T-helper 2 cell (primary cell): ENCODE measurements at regions not wholly inside any gene's neighbourhood (a gene's known extent, or its start where the extent isn't known, plus 50 kb on each side); places are given as distances from the start of the nearest gene placed in this dataset.

Experiments
- DNase-seq, 5 experiments: peaks; one replicate each; pipeline versions ENCODE4 v3.0.0 to v3.0.0-alpha.2; 2012 to 2022

- DNase-seq, result no peak
These were observed 172.8 kb downstream of the LINC00237 start for GRCh38 chr20:20933142-20933958.

GRCh38 chr20:20932156-20932555 lies 174.0 kb downstream of the LINC00237 start:
- no peak for DNase-seq

GRCh38 chr20:20931632-20932031 lies 174.5 kb downstream of the LINC00237 start:
- DNase-seq, result no peak

GRCh38 chr20:20931024-20931423 lies 175.1 kb downstream of the LINC00237 start:
- DNase-seq, result no peak

GRCh38 chr20:20930500-20930899 lies 175.7 kb downstream of the LINC00237 start:
- DNase-seq, result no peak

- no peak for DNase-seq
These were observed 176.8 kb downstream of the LINC00237 start for GRCh38 chr20:20929341-20929740.

- no peak for DNase-seq
These were observed 179.8 kb downstream of the LINC00237 start for GRCh38 chr20:20926222-20926905.

GRCh38 chr20:20920433-20920832 lies 185.7 kb downstream of the LINC00237 start:
- DNase-seq, result no peak

GRCh38 chr20:20915844-20916243 lies 190.3 kb downstream of the LINC00237 start:
- no peak for DNase-seq

GRCh38 chr20:20904501-20904831 lies 192.0 kb upstream of the RALGAPA2 start:
- DNase-seq, result no peak

GRCh38 chr20:20903773-20904500 lies 191.5 kb upstream of the RALGAPA2 start:
- no peak for DNase-seq

GRCh38 chr20:20897922-20898321 lies 185.5 kb upstream of the RALGAPA2 start:
- no peak for DNase-seq

GRCh38 chr20:20897145-20897544 lies 184.7 kb upstream of the RALGAPA2 start:
- no peak for DNase-seq

GRCh38 chr20:20896606-20897005 lies 184.2 kb upstream of the RALGAPA2 start:
- no peak for DNase-seq

- no peak for DNase-seq
These were observed 183.1 kb upstream of the RALGAPA2 start for GRCh38 chr20:20895537-20895936.

- no peak for DNase-seq
These were observed 182.3 kb upstream of the RALGAPA2 start for GRCh38 chr20:20894753-20895152.

GRCh38 chr20:20894280-20894679 lies 181.8 kb upstream of the RALGAPA2 start:
- DNase-seq, result no peak

GRCh38 chr20:20892328-20892727 lies 179.9 kb upstream of the RALGAPA2 start:
- no peak for DNase-seq

GRCh38 chr20:20890751-20891150 lies 178.3 kb upstream of the RALGAPA2 start:
- DNase-seq, result no peak

- DNase-seq, result no peak
These were observed 176.5 kb upstream of the RALGAPA2 start for GRCh38 chr20:20888936-20889335.

GRCh38 chr20:20888266-20888656 lies 175.8 kb upstream of the RALGAPA2 start:
- no peak for DNase-seq

- DNase-seq, result no peak
These were observed 175.3 kb upstream of the RALGAPA2 start for GRCh38 chr20:20887593-20888265.

- no peak for DNase-seq
These were observed 169.4 kb upstream of the RALGAPA2 start for GRCh38 chr20:20881808-20882207.
